Tibial nerve (tissue), 4 donors: ENCODE measurements at regions not wholly inside any gene's neighbourhood (a gene's known extent, or its start where the extent isn't known, plus 50 kb on each side); places are given as distances from the start of the nearest gene placed in this dataset.

ENCODE experiments used
- CTCF ChIP-seq, 5 experiments: fragments of 200-600 bp in 3 of 5; fragments of 450-650 bp in 2 of 5; sonication (generic) in 3 of 5; IDR thresholded peaks; one replicate each; pipeline ENCODE4 v1.5.1; 2016 to 2019; ENCODE audit warnings: antibody characterized with exemption in 5 of 5, mild to moderate bottlenecking in 3 of 5, moderate library complexity in 2 of 5
- EP300 ChIP-seq, 2 donors: sonication (generic); formaldehyde crosslinking; IDR thresholded peaks; one replicate each; pipeline ENCODE4 v1.6.1; 2017; ENCODE audit warnings: antibody characterized with exemption in 2 of 2, mild to moderate bottlenecking in 1 of 2
- POLR2A ChIP-seq, 2 donors: fragments of 450-650 bp; IDR thresholded peaks; one replicate each; pipeline ENCODE4 v1.6.1; 2017; ENCODE audit warnings: antibody characterized with exemption in 2 of 2, mild to moderate bottlenecking in 2 of 2, moderate library complexity in 2 of 2

DNA sequence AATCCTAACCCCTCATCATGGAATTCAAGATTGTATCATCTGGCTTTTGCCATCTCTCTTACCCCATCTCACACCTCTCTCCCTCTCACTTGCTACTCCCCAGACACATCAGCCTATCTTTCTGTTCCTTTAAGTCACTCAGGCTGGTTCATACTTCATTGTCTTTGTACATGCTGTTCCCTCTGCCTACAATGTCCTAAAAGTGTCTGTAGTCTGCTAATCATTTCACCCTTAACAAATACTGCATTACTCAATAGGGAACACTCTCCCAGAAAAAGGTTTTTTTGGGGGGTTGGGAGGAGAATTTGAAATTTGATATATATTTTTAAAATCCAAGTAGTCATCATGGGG, 146.2 kb upstream of the KLF7 start:
- TF ChIP-seq CTCF (IDR thresholded peaks at IDR 0.05) (no peak), EP300 (IDR thresholded peaks at IDR 0.05) (no peak), POLR2A (IDR thresholded peaks at IDR 0.05) (no peak)
